ENCODE measurements at regions not wholly inside any gene's neighbourhood (a gene's known extent, or its start where the extent isn't known, plus 50 kb on each side); places are given as distances from the start of the nearest gene placed in this dataset.
"Not testable (repeated sequence)": the region's sequence is repeated elsewhere in the genome, so short reads cannot be mapped to it uniquely, and the experiment has no call there.

- H3K27me3 ChIP-seq (ENCODE audit: insufficient read depth, low read depth), result peaks cover 31% of the 10 kb centered on the region
- no peaks in the 10 kb centered on the region for H3K9me3 ChIP-seq (ENCODE audit: insufficient read depth, low read depth)
- no TSS peak for BruUV-seq (replicated peaks)
- no peaks in the 10 kb centered on the region for H3K79me2 ChIP-seq (ENCODE audit: low read depth)
- ChIA-PET CTCF (no interaction called here), POLR2A (ENCODE audit: unreplicated experiment) (no interaction called here)
- no peak for DNase-seq
- no peaks in the 10 kb centered on the region for H3K9me2 ChIP-seq (ENCODE audit: insufficient read depth)
- H3K4me2 ChIP-seq, result no peak overlapping the region
- H2AFZ ChIP-seq, result no peak overlapping the region
- H4K20me1 ChIP-seq (ENCODE audit: insufficient read depth), result no peaks in the 10 kb centered on the region
- no peak overlapping the region for H3K4me3 ChIP-seq
- no peaks in the 10 kb centered on the region for H3K36me3 ChIP-seq (ENCODE audit: low read depth)
- intact Hi-C loops (cut with micrococcal nuclease; ENCODE audit: unreplicated experiment), result no loop called here
- no peaks in the 10 kb centered on the region for H3F3A ChIP-seq (ENCODE audit: insufficient read depth, low read depth)
- H3K4me1 ChIP-seq (replicated peaks; ENCODE audit: insufficient read depth), result no peaks in the 10 kb centered on the region
- no peak overlapping the region for H3K27ac ChIP-seq
- no peak for TF ChIP-seq EZH2 (IDR thresholded peaks at IDR 0.05; ENCODE audit: low read depth)
- TF ChIP-seq, protein P1, sequence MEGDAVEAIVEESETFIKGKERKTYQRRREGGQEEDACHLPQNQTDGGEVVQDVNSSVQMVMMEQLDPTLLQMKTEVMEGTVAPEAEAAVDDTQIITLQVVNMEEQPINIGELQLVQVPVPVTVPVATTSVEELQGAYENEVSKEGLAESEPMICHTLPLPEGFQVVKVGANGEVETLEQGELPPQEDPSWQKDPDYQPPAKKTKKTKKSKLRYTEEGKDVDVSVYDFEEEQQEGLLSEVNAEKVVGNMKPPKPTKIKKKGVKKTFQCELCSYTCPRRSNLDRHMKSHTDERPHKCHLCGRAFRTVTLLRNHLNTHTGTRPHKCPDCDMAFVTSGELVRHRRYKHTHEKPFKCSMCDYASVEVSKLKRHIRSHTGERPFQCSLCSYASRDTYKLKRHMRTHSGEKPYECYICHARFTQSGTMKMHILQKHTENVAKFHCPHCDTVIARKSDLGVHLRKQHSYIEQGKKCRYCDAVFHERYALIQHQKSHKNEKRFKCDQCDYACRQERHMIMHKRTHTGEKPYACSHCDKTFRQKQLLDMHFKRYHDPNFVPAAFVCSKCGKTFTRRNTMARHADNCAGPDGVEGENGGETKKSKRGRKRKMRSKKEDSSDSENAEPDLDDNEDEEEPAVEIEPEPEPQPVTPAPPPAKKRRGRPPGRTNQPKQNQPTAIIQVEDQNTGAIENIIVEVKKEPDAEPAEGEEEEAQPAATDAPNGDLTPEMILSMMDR (conservative IDR thresholded peaks at IDR 0.05), result no peak
Measured at GRCh38 chr6:169085466-169085865, 168.2 kb downstream of the THBS2 start.

- H3F3A ChIP-seq (ENCODE audit: insufficient read depth, low read depth); intact Hi-C loops (cut with micrococcal nuclease; ENCODE audit: unreplicated experiment); H3K9me3 ChIP-seq (ENCODE audit: insufficient read depth, low read depth); H3K36me3 ChIP-seq (ENCODE audit: low read depth); H4K20me1 ChIP-seq (ENCODE audit: insufficient read depth); H2AFZ ChIP-seq; H3K79me2 ChIP-seq (ENCODE audit: low read depth); POLR2A ChIA-PET (ENCODE audit: unreplicated experiment); H3K9me2 ChIP-seq (ENCODE audit: insufficient read depth); BruUV-seq (replicated peaks); H3K27ac ChIP-seq; H3K4me2 ChIP-seq; H3K4me3 ChIP-seq; CTCF ChIA-PET; DNase-seq; H3K4me1 ChIP-seq (replicated peaks; ENCODE audit: insufficient read depth): not testable (repeated sequence)
- peaks cover 40% of the 10 kb centered on the region for H3K27me3 ChIP-seq (ENCODE audit: insufficient read depth, low read depth)
Measured at GRCh38 chr6:169084557-169084956, 169.1 kb downstream of the THBS2 start.

GRCh38 chr6:169084067-169084466 is 169.6 kb downstream of the THBS2 start:
- no TSS peak for BruUV-seq (replicated peaks)
- no peaks in the 10 kb centered on the region for H3F3A ChIP-seq (ENCODE audit: insufficient read depth, low read depth)
- H3K9me3 ChIP-seq (ENCODE audit: insufficient read depth, low read depth), result no peaks in the 10 kb centered on the region
- H3K4me2 ChIP-seq, result no peak overlapping the region
- DNase-seq, result no peak
- intact Hi-C loops (cut with micrococcal nuclease; ENCODE audit: unreplicated experiment), result no loop called here
- H3K4me3 ChIP-seq, result no peak overlapping the region
- no peak overlapping the region for H2AFZ ChIP-seq
- H3K27ac ChIP-seq, result no peak overlapping the region
- ChIA-PET POLR2A (ENCODE audit: unreplicated experiment) (no interaction called here), CTCF (no interaction called here)
- no peaks in the 10 kb centered on the region for H3K9me2 ChIP-seq (ENCODE audit: insufficient read depth)
- TF ChIP-seq, protein P1 (conservative IDR thresholded peaks at IDR 0.05), result no peak
- no peak for TF ChIP-seq EZH2 (IDR thresholded peaks at IDR 0.05; ENCODE audit: low read depth)
- no peaks in the 10 kb centered on the region for H3K36me3 ChIP-seq (ENCODE audit: low read depth)
- no peaks in the 10 kb centered on the region for H4K20me1 ChIP-seq (ENCODE audit: insufficient read depth)
- no peaks in the 10 kb centered on the region for H3K4me1 ChIP-seq (replicated peaks; ENCODE audit: insufficient read depth)
- H3K27me3 ChIP-seq (ENCODE audit: insufficient read depth, low read depth), result peaks cover 45% of the 10 kb centered on the region
- H3K79me2 ChIP-seq (ENCODE audit: low read depth), result no peaks in the 10 kb centered on the region

GRCh38 chr6:169083508-169083874 is 170.2 kb downstream of the THBS2 start:
- Histone ChIP-seq H3K36me3 (ENCODE audit: low read depth) (no peaks in the 10 kb centered on the region), H4K20me1 (ENCODE audit: insufficient read depth) (no peaks in the 10 kb centered on the region), H3F3A (ENCODE audit: insufficient read depth, low read depth) (no peaks in the 10 kb centered on the region), H3K4me3 (no peak overlapping the region), H3K4me2 (no peak overlapping the region), H3K79me2 (ENCODE audit: low read depth) (no peaks in the 10 kb centered on the region), H3K9me3 (ENCODE audit: insufficient read depth, low read depth) (no peaks in the 10 kb centered on the region), H3K27ac (no peak overlapping the region), H2AFZ (no peak overlapping the region), H3K9me2 (ENCODE audit: insufficient read depth) (no peaks in the 10 kb centered on the region), H3K27me3 (ENCODE audit: insufficient read depth, low read depth) (peaks cover 51% of the 10 kb centered on the region), H3K4me1 (replicated peaks; ENCODE audit: insufficient read depth) (no peaks in the 10 kb centered on the region)
- no peak for DNase-seq
- ChIA-PET CTCF (no interaction called here), POLR2A (ENCODE audit: unreplicated experiment) (no interaction called here)
- no TSS peak for BruUV-seq (replicated peaks)
- no peak for TF ChIP-seq EZH2 (IDR thresholded peaks at IDR 0.05; ENCODE audit: low read depth)
- TF ChIP-seq, protein P1 (conservative IDR thresholded peaks at IDR 0.05), result no peak
- intact Hi-C loops (cut with micrococcal nuclease; ENCODE audit: unreplicated experiment), result no loop called here
